ENCODE measurements at regions not wholly inside any gene's neighbourhood (a gene's known extent, or its start where the extent isn't known, plus 50 kb on each side); places are given as distances from the start of the nearest gene placed in this dataset.
"Not testable (repeated sequence)": the region's sequence is repeated elsewhere in the genome, so short reads cannot be mapped to it uniquely, and the experiment has no call there.

DNA sequence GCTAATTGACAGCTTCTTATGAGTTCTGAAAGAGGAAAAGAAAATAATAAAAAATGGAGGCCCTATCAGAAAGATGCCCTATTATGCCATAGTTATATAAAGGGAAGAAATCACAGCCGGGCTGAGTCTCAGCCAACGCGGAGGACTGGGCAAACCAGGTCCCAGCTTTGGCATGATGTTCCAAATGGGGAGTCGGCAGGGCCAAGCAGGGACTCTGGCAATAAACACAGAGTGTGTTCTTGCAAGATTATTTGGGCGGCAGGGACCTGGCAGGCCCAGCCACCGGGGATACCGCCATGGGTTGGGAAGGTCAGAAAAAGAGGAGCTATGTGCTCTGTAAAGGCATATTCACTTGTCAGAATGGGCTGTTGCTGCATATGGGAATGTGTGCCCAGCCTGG lies 694.9 kb downstream of the BCL11A start:
- DNase-seq = no peak

DNA sequence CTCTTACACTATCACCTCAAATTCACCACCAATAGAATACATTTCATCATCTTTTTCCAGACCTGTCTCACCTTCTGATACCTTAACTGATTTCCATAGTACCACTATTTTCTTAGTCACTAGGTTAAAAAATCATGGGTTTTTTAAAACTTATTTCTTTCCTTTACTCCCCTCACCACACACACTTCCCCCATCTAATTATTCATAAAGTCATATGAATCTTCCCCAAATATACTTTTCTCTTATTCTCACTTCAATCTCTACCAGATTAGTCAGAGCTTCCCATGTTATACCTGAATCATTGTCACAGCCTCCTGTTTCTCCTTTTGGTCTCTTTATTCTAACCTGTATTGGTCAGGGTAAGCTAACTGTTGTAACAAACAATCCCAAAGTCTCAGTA lies 696.3 kb downstream of the BCL11A start:
- no peak for DNase-seq

DNA sequence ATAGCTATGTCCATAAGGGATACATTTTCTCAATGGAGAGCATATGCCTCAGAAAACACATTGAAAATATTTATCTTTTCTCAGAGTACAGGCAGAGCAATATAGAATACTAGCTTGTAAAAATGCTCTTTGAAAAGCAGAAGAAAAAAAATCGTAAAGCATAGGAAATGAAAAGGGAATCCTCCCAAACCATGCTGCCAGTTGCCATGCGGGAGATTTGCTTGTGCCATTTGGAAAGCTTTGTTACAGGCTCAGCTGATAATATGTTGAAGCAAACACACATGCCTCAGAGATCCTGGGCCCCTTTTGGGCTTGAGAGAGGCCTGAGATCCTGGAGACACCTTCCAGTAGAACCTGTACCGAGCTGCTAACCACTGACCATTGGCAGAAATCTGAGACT lies 697.1 kb downstream of the BCL11A start:
- no peak for DNase-seq

DNA sequence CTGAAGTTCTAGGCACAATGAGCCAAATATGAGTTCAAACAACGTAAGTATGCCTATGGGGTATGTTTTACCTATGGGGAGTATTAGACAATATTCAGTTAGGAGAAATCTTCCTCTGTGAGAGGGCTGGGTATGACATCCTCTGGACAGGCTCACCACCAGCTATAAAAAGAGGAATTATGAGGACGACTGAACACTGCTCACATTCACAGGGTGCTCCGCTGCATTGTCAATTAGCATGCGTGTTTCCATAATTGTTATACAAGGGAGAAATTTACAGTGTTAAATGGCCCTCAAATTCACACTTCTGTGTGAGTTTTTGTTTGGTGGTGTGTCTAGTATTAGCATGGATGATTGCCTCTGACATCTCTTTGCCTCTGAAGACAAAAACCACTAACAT lies 700.4 kb downstream of the BCL11A start:
- DNase-seq = no peak

DNA sequence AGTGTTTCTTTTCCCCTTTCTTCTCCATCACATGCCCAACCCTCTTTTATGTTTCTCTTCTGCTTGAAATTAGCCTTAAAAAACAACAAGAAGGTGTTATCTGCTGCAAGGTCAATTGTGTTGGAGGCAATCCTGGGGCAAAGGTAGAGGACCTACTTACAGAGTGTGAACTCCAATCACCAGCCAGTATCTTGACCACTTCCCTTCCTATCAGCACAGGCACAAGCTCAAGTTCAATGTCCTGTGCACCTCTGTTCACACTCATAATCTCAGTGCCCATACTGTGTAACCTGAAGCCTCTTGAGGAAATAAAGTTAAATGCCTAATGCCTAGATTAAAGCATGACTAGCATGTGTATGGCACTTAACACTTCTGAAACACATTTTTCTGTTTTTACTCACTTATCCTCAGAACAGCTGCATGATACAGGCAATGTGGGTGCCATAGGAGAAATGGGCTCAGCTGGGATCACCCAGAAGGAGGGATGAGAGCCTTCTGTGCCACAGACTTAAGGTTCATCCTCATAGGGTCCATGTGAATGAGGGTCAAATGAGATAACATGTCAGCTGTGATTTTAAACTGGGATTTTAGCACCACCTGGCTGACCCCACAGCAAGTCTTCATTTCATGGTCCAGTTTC lies 701.5 kb downstream of the BCL11A start:
- DNase-seq = no peak

DNA sequence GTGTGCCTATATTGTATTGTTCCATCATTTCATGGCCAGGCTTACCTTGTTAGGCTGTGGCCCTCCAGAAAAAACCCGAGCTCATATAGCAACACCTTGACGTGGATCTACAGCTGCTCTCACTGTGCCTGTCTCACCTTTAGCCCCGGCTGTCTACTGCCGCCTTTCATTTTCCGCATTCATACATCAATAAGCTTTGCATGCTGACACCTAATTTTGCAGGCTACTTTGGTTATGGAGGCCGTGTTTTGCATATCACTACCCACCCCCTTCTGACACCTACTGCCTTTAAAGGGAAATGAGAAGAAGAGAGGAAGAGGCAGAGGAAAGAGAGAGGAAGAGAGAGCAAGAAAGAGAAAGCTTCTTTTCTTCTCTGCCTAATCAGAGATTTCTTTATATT lies 702.9 kb downstream of the BCL11A start:
- DNase-seq = no peak

DNA sequence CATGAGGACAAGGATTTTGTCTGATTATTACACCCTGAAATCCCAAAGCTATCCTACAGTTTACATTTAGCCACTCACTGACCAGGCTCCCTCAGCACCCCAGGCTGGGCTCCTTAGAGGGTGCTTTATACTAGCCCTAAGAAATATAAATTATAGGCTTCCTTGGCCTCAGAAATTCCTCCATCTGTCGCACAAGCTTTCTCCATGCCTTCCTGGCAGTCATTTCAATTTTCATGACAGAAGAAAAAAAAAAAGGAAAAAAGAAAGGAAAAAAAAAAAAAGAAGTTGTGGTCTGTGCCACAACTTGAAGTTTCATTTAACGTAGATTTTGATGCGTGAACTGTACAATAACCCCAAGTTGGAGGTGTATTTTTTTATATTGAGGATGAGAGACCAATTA lies 719.5 kb downstream of the BCL11A start:
- no peak for DNase-seq

DNA sequence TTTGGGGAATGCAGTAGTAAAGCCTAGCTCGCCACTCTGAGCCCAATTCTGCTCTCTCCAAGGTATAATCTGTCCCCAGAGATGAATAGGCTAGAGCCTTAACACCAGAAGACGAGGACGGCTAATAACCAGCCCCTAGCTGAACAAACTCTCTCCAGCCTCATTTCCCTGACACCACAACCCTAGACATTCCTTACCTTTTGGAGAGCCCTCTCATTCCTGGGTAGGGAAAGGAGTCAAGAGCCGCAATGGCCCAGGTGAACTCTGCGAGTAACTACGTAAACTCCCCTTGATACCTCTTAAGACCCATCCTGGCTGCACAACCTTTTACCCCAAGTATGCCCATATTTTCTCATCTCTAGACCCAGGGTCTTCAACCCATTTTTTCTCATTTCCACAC lies 722.9 kb downstream of the BCL11A start:
- no peak for DNase-seq

DNA sequence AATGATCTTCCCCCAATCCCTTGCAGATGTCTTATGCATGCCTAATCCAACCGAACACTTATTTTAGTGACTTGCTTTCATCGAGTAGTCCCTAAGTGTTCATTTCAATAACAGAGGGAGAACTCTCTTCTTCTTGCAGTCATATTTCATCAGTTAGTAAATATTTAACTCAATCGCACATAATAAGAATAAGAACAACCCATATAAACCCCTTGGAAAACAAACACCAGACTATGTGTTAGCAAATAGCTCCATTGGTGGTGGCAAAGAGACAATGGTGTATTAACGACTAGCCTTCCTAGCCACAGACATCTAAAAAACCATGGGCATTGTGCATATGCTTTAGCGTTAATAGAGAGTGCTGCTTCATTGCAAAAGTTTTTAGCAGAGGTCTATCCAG lies 725.8 kb downstream of the BCL11A start:
- no peak for DNase-seq

DNA sequence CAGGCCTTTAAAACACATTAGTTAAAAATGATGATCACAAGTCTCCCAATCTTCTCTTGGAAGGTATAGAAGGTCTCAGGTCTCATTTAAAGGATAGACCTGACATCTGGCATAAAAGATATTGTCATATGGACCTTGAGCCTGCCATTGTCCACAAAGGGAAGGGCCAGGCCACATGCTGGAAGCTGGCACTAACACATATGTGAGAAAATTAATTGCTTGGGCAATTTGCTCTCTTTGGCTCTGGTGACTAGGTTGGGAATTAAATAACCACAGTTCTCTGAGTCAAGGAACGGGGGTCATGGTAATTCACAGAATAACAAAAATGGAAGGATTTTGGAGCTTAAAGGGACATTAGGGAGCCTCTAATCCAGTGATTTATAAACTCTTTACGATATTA lies 727.3 kb downstream of the BCL11A start:
- no peak for DNase-seq

DNA sequence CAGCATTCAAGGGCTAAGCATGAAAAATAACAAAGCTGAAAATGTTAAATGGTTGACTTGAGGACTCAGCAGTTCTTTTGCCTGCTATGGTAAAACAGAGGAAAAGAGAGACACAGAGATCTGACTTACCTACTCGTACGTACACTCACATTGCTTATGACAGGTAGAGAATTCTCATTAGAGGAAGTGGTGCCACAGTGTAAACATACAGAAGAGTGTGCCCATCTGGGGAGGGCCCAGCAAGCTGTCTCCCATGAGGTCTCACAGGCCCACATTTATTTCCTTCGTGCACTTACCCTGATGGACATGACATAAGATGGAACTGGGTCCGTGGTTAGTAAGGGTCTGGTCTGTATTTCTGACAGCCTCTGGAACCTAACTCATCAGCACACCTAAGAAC lies 729.1 kb downstream of the BCL11A start:
- DNase-seq = no peak

DNA sequence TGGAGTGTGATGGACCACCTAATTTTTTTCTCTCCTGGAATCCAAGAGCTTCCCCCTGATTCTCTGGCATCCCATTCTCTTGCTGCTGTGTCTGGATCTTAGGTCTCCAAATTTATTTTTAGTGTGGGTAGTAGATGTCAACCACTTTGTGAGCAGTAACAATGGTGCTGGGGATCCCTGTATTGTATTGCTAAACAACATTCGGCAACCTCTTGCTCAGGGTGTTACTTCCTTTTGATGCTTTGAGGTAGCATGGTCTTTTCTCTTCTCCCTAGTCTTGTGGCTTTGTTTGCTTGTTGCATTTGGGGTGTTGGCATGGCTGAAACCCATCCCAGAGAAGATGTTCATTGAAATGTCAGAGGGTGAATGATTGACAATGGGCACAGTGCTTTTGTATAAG lies 737.4 kb downstream of the BCL11A start:
- no peak for DNase-seq

DNA sequence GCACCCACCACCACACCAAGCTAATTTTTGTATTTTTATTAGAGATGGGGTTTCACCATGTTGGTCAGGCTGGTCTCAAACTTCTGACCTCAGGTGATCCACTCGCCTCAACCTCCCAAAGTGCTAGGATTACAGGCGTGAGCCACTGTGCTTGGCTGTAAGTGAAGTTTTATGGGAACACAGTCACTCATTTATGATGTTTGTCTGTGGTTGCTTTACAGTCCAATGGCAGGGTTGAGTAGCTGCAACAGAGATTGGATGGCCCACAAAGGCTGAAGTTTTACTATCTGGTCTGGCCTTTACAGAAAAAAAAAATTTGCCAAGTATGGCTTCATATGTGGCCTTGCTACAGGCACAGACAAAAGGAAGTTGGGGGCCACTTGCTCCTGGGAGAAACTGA lies 743.2 kb downstream of the BCL11A start:
- DNase-seq = not testable (repeated sequence)

DNA sequence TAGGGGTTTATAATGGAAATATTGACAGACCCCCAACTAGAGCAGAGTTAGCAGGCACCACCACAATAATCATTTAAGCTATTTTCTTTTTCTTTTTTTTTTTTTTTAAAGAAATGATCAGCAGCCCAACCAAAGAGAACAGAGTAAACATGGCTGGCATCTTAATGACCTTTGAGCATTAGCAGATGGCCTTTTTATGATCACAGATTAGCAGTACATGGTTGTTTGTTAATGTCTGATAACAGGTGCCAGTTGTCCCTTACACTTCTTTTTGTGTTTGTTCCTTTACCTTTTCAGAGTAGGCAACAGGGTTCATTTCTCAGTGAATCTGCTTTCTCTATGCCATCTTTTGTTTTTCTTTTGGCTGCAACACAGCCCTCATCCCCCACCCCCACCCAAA lies 747.0 kb downstream of the BCL11A start:
- DNase-seq = no peak

DNA sequence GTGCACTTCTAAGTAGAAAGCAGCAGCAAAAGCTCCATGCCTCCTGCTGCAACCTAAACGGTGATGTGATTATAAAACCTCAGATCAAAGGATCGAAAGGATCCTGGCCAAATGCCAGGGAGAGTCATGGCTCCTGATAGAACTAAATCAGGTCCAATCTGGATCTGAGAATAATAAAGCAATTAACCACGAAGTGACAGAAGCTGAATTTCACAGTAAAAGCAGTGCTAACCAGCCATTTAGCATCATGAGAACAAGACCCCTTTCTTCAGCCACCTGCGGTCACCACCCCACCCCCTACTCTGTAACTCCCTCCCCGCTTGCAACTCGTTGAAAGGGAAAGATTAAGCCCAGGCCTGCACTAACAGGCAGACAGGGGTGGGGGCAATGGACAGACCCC lies 748.7 kb downstream of the BCL11A start:
- DNase-seq = no peak

DNA sequence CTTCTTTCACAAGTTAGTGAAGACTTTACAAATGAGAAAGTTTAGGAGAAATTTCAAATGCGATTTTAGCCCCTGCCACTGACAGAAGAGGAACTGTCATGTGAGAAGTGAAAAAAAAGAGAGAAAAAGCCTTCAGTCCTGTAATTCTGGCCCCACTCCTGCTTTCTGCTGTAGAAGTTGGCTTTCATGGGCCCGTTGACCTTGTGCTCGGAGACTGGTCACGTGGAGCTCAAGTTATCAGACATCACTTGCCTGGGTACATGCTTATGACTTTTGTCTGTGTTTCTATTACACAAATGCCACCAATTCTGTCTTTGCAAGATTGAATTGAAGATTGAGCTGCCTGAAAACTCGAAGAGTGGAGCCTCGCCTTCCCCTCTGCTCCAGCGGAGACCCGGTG lies 749.9 kb downstream of the BCL11A start:
- DNase-seq = no peak

DNA sequence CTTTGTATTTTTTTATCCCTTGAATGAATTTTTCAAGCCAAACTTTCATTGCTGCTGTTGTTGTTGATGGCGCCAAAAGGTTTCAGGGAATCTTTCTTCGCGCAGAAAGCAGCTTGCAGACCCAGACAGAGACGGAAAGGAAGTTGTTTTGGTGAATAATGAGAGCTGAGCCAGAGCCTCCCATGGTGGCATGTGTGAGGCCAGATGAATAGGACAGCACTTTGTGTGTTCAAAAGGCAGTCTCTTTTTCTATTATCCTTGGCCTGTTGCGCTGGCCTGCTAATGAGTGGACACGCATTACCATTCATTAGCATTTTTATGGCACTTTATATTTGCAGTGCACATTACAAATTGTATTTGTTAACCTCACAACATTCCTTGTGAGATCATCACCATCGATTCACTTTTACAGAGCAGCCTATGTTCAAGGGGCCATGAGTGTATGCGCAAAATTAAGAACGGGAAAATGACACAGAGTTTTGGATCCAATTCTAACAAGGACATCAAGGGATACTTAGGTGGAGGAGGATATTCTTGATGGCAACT lies 754.7 kb downstream of the BCL11A start:
- no peak for DNase-seq

DNA sequence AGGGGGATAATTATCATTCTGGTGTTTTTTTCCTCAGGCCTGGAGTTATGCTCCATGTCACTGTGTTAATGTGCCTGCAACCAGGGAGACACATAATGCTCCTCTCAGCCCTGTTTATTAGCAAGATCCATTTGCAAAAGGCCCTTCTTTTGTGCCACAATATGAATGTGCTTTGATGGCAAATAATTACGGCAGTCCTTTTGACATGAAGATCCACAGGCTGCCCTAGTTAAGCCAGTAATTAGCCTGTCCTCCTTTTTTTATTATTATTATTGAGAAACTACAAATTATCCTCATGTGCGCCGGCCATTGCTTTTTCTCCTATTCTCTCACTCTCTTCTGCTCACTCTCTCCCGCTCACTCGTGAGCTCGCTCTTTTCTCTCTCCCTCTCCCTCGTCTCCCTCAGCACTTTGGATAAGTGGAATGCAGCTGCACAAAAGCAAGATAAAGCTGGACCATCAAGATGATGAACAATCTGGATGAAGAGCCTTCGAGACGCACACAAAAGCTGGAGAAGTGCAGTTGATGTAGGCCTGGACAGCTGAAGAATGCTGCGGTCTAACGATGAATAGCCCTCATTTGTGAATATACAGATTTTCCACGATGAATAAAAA lies 762.3 kb downstream of the BCL11A start:
- no peak for DNase-seq

DNA sequence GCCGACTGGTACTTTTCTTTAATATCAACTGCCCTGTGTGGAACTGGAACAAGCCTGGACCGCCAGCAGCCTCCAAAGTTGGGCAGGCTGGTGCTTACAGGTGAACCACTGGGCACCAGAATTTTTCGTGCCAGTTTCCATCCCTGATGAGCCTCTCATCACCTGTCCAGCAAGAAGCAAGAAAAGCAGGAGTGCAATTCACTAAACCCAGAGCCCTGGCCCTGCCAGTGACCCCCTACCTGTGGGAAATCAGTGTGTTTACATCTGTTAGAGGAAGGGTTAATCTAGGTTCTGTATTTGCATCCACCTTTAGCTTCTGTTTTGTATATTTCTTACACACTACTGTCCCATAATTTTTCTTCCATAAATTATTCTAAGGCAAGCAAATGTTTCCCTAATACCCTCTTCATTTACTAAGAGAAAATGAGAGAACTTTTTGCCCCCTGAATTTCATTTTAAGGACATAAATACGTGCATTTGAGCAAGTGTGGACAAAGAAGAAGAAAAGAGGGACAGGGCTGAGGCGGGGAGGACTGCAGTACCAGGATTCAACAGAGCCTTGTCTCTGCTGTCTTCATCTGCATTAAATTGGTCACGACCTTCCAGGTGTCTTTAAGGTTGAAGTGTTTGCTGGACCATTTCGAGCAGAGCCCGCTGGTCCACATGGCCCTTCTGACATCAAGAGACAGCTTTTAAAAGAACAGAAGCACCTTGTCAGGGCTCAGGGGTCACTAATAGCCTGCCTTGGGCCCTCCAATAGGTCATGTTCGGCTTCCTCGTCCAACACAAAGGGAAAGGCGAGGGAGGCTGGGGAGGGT lies 763.1 kb downstream of the BCL11A start:
- DNase-seq = no peak

DNA sequence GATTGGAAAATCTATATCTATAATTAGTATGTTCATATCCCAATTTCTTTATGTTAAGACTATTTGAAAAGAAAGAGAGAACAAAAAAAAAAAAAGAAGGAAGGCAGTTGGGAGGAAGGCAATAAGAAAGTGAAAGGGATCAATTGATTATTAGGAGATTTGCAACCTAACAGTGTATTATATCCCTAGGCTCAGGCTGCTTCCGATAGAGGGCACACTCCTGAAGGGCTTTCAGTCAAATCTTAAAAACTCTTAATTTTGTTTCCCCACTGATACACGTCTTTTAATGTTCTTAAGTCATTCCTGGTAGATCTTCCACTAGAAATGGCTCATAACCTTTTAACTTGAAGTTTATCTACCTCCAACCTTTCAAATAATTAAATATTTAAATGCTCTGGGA lies 763.9 kb downstream of the BCL11A start:
- DNase-seq = no peak

DNA sequence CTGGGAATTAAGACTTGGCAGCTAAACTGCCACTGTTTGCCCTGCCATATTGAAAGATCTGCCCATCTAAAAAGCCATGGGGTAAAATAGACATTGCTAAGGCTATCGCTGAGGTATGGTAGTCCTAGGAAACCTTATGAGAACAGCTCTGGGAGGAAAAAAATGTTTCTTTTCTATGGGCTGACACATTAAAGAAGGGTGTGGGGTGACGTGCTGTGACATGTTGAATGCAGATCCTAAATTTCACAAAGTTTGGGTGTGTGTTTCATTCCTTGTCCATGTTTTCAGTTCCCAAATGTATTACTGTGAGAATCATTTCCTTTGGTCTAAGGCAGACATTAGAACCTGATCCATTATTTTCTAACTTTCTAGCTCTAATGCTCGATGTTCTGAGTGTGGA lies 766.4 kb downstream of the BCL11A start:
- no peak for DNase-seq

DNA sequence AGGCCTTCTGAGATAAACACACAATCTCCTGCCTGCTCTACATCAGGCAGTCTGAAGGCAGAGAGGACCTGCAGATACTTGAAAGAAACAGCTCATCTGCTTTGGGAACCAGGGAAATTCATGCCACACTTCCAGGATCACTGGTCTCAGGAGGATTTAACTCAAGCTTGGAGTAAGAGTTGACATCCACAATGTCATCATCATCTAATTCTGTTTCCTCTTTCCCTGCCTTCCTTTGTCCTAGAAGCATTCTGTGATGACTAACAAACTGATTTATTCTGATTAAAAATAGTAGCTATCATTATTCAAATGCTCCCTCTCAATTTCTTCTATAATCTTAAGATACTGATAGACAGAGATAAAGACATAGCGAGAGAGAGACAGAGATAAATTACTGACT lies 766.8 kb downstream of the BCL11A start:
- DNase-seq = no peak

DNA sequence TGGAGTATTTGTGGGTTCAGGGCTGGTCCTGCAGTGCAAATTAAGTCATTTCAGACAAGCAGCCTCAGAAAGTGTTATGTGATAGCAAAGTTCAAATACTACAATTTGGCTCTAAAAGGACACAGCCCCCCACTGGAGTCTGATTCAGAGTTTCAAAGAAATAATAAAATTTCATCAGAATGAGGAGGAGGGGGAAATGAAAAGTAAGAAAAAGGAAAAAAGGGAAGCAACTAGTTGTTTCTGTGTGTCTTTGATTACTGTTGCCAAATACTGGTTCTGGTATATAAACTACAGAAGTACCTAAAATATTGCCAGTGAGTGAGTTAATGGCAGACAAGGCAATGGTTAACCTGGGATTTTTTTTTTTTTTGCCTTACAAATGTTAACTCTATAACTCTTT lies 773.9 kb downstream of the BCL11A start:
- no peak for DNase-seq

DNA sequence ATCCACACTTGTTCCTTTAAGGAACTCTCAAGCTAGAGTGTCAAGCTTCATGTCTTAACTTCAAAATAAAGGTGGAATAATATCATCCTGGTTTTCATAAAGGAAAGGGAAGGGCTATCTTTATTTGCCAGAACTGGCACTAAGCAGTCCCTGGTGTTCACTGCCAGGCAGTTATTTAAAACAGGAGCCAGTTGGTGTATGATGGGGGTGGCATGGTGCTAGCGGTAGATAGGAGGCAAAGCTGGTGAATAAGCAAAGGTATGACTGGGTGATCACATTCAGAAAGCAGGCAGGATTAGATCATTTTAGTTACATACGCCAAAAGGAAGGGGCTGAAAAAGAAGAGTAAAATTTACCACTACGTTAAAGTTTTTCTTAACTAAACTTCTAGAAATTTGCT lies 776.3 kb downstream of the BCL11A start:
- DNase-seq = no peak

Measured in fibroblast of skin of back (primary cell).